22Rv1 (cell line): ENCODE measurements at regions not wholly inside any gene's neighbourhood (a gene's known extent, or its start where the extent isn't known, plus 50 kb on each side); places are given as distances from the start of the nearest gene placed in this dataset.
A peak's percentile ranks its signal among the peaks of the same experiment; 100 is the strongest.

ENCODE experiments used
- H3K27ac ChIP-seq: fragments of 450-650 bp; 2 replicates; pipeline ENCODE4 v1.5.1; 2017
- ZFX ChIP-seq: fragments of 450-650 bp; IDR thresholded peaks from 2 replicates; pipeline ENCODE4 v1.6.1; 2017; ENCODE audit warnings: antibody characterized with exemption, borderline replicate concordance
- TF ChIP-seq, protein P1 (sequence below): fragments of 450-650 bp; IDR thresholded peaks from 2 replicates; pipeline ENCODE4 v1.5.1; 2017; ENCODE audit warnings: mild to moderate bottlenecking

DNA sequence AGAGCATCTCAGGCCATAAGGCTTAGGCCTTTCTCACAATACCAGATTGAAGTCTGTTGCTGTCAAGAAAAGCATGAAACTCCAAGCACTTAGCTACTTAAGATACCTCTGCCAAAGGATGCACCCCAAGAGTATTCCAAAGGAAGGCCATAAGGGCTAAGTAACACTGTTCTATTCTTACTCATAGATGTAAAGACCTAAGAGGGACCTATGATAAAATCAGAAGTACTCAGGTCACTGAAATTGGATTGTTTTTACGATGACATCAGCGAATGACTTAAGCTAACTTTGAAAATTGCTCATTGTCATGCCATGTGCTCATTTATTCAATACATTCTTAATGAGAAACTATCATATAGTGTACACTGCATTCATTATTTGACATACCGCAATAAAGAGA lies 172.8 kb downstream of the KCNA4 start:
- peak overlapping the region; percentile 70 for H3K27ac ChIP-seq
- TF ChIP-seq, protein P1, sequence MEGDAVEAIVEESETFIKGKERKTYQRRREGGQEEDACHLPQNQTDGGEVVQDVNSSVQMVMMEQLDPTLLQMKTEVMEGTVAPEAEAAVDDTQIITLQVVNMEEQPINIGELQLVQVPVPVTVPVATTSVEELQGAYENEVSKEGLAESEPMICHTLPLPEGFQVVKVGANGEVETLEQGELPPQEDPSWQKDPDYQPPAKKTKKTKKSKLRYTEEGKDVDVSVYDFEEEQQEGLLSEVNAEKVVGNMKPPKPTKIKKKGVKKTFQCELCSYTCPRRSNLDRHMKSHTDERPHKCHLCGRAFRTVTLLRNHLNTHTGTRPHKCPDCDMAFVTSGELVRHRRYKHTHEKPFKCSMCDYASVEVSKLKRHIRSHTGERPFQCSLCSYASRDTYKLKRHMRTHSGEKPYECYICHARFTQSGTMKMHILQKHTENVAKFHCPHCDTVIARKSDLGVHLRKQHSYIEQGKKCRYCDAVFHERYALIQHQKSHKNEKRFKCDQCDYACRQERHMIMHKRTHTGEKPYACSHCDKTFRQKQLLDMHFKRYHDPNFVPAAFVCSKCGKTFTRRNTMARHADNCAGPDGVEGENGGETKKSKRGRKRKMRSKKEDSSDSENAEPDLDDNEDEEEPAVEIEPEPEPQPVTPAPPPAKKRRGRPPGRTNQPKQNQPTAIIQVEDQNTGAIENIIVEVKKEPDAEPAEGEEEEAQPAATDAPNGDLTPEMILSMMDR = no peak
- no peak for TF ChIP-seq ZFX

DNA sequence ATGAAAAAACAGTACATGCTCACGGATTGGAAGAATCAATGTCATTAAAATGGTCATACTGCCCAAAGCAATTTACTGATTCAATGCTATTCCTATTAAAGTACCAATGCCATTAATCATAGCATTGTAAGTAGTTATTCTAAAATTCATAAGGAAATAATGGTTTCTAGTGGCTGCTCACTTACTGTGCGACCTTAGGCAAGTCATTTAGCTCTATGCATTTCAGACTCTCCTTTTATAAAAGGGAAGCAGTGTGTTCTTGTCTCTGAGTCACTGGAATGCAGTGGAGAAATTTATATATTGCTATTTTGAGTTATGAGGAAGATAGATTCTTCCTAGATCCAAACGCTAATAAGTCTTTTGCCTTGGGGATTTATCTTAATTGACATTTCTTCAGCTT lies 174.8 kb downstream of the KCNA4 start:
- TF ChIP-seq ZFX = no peak
- TF ChIP-seq, protein P1 = no peak
- H3K27ac ChIP-seq = no peak overlapping the region

DNA sequence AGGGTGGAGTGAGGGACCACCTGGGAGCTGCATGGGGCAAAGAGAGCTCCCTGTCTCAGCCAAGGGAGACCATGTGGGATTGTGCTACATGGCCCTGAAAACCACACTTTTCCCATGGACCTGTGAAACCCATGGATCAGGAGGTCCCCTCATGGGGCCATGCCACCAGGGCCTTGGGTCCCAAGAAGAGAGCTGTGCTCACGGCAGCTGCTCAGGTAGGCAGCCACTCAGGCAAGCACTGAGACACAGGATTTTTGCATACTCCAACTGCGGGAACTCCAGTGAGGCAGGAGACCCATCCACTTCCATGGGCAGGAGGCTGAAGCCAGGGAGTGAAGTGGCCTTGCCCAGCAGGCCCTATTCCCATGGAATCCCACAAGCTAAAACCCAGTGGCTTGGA lies 190.0 kb downstream of the KCNA4 start:
- TF ChIP-seq ZFX = no peak
- TF ChIP-seq, protein P1 = no peak
- no peak overlapping the region for H3K27ac ChIP-seq

DNA sequence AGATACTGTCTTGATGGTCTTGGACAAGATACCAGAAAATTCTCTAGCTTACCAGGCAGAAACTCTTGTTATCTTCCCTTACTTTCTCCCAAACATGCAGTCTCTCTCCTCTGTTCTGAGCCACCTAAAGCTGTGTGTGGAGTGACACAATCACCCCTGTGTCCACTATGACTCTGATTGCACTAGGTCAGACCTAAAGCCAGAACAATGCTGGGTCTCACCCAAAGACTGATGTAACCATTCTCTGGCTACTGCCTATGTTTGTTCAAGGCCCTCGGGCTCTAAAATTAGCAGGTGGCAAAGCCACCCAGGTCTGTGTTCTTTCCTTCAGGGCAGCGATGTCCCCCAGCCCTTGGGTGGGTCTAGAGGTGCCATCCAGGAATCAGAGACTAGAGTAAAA lies 200.5 kb downstream of the KCNA4 start:
- no peak for TF ChIP-seq ZFX
- TF ChIP-seq, protein P1 = no peak
- H3K27ac ChIP-seq = no peak overlapping the region

DNA sequence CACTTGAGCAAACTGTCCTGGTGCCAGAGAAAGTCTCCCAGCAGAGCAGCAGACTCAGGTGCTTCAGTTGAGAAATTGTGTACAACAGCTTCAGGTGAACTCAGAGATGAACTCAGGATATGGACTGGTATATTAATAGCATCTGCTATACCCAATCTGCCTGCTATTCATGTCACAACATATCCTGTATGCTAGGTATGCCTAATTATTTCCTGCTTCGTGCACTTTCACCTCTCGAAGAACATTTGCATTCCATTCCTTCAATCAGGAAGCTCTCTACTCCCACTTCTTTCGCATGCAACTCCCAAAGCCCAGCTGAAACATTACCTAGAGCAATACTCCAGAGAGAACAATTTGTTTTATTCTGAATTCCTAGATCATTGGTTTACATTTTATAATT lies 207.7 kb downstream of the KCNA4 start:
- TF ChIP-seq ZFX = no peak
- TF ChIP-seq, protein P1 = no peak
- no peak overlapping the region for H3K27ac ChIP-seq

DNA sequence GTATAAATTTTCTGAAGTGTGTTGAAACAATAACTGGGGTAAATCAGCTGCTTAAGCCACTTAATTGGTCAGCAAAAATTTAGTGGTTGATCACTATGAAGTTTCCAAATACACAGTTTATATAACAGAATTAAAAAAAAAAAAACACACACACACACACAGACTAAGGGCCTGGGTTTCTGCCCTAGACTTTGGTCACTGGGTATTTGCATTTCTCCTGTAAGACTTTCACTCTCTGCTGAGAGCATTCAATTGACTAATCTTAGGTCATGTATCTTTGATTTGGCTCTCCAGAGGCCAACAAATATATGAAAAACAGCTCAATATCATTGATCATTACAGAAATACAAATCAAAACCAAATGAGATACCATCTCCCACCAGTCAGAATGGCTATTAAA lies 214.3 kb downstream of the KCNA4 start:
- TF ChIP-seq ZFX = no peak
- TF ChIP-seq, protein P1 = no peak
- no peak overlapping the region for H3K27ac ChIP-seq

DNA sequence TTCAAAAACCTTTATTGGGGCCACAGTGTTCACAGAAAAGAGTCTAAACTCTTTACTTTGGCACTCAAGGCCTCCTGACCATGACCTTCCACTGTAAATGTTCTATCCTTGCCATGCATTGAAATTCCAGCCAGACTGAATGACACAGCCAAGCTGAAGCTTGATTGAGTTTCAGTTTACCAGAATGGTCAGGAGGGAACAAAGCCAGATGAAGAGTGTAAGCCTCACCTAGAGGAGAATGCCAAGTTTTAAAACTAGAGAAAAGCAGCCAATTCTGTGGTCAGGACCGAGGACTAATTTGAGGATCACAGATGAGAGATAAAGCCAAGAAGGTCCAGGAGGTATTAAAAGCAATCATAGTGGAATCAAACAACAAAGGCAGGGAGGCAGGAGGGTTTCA lies 215.3 kb downstream of the KCNA4 start:
- TF ChIP-seq, protein P1 = no peak
- TF ChIP-seq ZFX = no peak

More for the DNA sequence above, 215.3 kb downstream of the KCNA4 start:
- H3K27ac ChIP-seq = no peak overlapping the region
